ENCODE measurements at regions not wholly inside any gene's neighbourhood (a gene's known extent, or its start where the extent isn't known, plus 50 kb on each side); places are given as distances from the start of the nearest gene placed in this dataset.

DNA sequence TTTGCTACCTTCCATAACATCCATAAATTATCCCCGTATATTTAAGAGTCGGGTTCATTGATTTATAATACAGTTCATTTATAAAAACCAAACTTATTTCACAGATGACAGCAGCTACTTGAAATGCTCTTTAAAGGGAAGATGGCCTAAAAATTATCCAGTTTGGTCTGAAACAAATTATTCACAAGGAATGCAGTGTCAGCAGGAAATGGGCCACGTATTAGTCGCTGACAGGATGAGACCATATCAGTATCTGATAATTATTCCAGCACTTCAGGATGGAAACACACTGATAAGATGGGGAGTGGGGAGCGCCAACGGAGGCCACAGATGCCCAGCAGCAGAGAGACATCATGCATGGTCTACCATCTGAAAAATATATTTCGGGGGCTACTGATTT is 60.5 kb upstream of the TMEM132D start:
- peaks cover 4% of the 10 kb centered on the region for H3K27me3 ChIP-seq (replicated peaks; ENCODE audit: insufficient read depth, low read depth, low read length, poor library complexity)
- H3K4me1 ChIP-seq (ENCODE audit: insufficient read depth, low read length, poor library complexity, severe bottlenecking): no peaks in the 10 kb centered on the region
- H3K27ac ChIP-seq (ENCODE audit: low read depth, low read length, poor library complexity, severe bottlenecking): no peak overlapping the region
- TF ChIP-seq EZH2 (IDR thresholded peaks at IDR 0.05; ENCODE audit: borderline replicate concordance, low read depth, low read length, poor library complexity, severe bottlenecking): no peak
- no peak for TF ChIP-seq CTCF (conservative IDR thresholded peaks at IDR 0.05; ENCODE audit: low read depth, low read length)
- BruUV-seq (replicated peaks): no TSS peak
- no peaks in the 10 kb centered on the region for H3K36me3 ChIP-seq (ENCODE audit: insufficient read depth, low read length, poor library complexity, severe bottlenecking)
- intact Hi-C loops (cut with micrococcal nuclease; ENCODE audit: unreplicated experiment): no loop called here
- H3K4me3 ChIP-seq (ENCODE audit: low read depth, low read length, poor library complexity, severe bottlenecking): no peak overlapping the region
- DNase-seq (ENCODE audit: low spot score): no peak
- H3K9me3 ChIP-seq (ENCODE audit: low read depth, low read length, poor library complexity, severe bottlenecking): peaks cover 3% of the 10 kb centered on the region
- ChIA-PET POLR2A (ENCODE audit: low non-redundant PET) (no interaction called here), CTCF (no interaction called here)

DNA sequence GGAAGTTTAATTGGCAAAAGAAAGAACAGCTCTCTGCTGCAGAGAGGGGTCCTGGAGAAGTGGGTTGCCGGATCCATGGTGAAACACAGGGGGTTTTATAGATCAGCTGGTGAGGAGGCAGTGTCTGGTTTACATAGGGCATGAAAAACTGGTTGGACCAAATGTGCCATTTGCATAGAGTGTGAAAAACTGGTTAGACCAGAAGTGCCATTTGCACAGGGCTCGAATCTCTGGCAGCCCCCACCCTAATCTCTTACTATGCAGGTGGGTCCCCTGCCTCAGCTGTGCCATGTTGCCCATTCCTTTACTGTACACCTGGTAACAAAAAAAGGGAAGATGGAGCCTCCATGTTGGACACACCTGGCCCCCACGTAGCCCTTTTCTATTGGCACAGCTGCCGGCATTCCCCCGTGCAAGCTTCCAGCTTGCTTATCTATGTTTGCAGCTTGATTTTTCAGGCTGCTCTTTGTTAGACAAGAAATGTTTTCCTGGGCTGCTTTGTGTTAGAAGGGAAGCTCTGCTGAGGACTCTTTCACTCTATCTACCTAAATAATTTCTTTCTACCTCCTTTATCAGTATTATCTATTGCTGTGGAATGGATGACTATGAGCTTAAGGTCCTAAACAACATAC is 61.1 kb upstream of the TMEM132D start:
- Histone ChIP-seq H3K4me1 (ENCODE audit: insufficient read depth, low read length, poor library complexity, severe bottlenecking) (no peaks in the 10 kb centered on the region), H3K4me3 (ENCODE audit: low read depth, low read length, poor library complexity, severe bottlenecking) (no peak overlapping the region), H3K27ac (ENCODE audit: low read depth, low read length, poor library complexity, severe bottlenecking) (no peak overlapping the region), H3K36me3 (ENCODE audit: insufficient read depth, low read length, poor library complexity, severe bottlenecking) (no peaks in the 10 kb centered on the region), H3K27me3 (replicated peaks; ENCODE audit: insufficient read depth, low read depth, low read length, poor library complexity) (peaks cover 4% of the 10 kb centered on the region), H3K9me3 (ENCODE audit: low read depth, low read length, poor library complexity, severe bottlenecking) (peaks cover 3% of the 10 kb centered on the region)
- no peak for DNase-seq (ENCODE audit: low spot score)
- BruUV-seq (replicated peaks): no TSS peak
- intact Hi-C loops (cut with micrococcal nuclease; ENCODE audit: unreplicated experiment): no loop called here
- CTCF ChIA-PET: no interaction called here
- POLR2A ChIA-PET (ENCODE audit: low non-redundant PET): no interaction called here
- TF ChIP-seq CTCF (conservative IDR thresholded peaks at IDR 0.05; ENCODE audit: low read depth, low read length) (no peak), EZH2 (IDR thresholded peaks at IDR 0.05; ENCODE audit: borderline replicate concordance, low read depth, low read length, poor library complexity, severe bottlenecking) (no peak)

GRCh38 chr12:129966146-129966995 is 62.5 kb upstream of the TMEM132D start:
- ChIA-PET CTCF (no interaction called here), POLR2A (ENCODE audit: low non-redundant PET) (no interaction called here)
- H3K36me3 ChIP-seq (ENCODE audit: insufficient read depth, low read length, poor library complexity, severe bottlenecking): no peaks in the 10 kb centered on the region
- TF ChIP-seq CTCF (conservative IDR thresholded peaks at IDR 0.05; ENCODE audit: low read depth, low read length) (no peak), EZH2 (IDR thresholded peaks at IDR 0.05; ENCODE audit: borderline replicate concordance, low read depth, low read length, poor library complexity, severe bottlenecking) (no peak)
- no peaks in the 10 kb centered on the region for H3K4me1 ChIP-seq (ENCODE audit: insufficient read depth, low read length, poor library complexity, severe bottlenecking)
- H3K27ac ChIP-seq (ENCODE audit: low read depth, low read length, poor library complexity, severe bottlenecking): no peak overlapping the region
- no peak for DNase-seq (ENCODE audit: low spot score)
- peaks cover 3% of the 10 kb centered on the region for H3K9me3 ChIP-seq (ENCODE audit: low read depth, low read length, poor library complexity, severe bottlenecking)
- peaks cover 4% of the 10 kb centered on the region for H3K27me3 ChIP-seq (replicated peaks; ENCODE audit: insufficient read depth, low read depth, low read length, poor library complexity)
- H3K4me3 ChIP-seq (ENCODE audit: low read depth, low read length, poor library complexity, severe bottlenecking): no peak overlapping the region
- BruUV-seq (replicated peaks): no TSS peak
- intact Hi-C loops (cut with micrococcal nuclease; ENCODE audit: unreplicated experiment): no loop called here

Data from A673 (cell line).